WTC11 (cell line): ENCODE measurements at regions not wholly inside any gene's neighbourhood (a gene's known extent, or its start where the extent isn't known, plus 50 kb on each side); places are given as distances from the start of the nearest gene placed in this dataset.

Source experiments
- ATAC-seq: fragments of 200-7000 bp; cut with Tn5 transposase; 2 replicates; pipeline ENCODE4 v1.10.0; 2021; ENCODE audit warnings: mild to moderate bottlenecking, moderate library complexity
- CTCF ChIA-PET: fragments of 300-600 bp; sonication (Branson Sonifier 250); formaldehyde crosslinking; loops from one replicate; lab custom pipeline; 2021; ENCODE audit warnings: antibody characterized with exemption; lab: Charles Lee
- POLR2A ChIA-PET: fragments of 350-600 bp; sonication (Branson Sonifier 250); formaldehyde crosslinking; loops from one replicate; lab custom pipeline; 2021; ENCODE audit warnings: antibody characterized with exemption; lab: Charles Lee
- DNase-seq: peaks from one replicate; pipeline ENCODE4 v3.0.0; 2021; ENCODE audit warnings: low spot score
- H3K27ac Mint-ChIP-seq: 2 replicates; pipeline ENCODE4 v1.8.0; 2021; ENCODE audit warnings: mixed read lengths
- H3K27me3 Mint-ChIP-seq: 2 replicates; pipeline ENCODE4 v1.8.0; 2021; ENCODE audit warnings: low read depth, mild to moderate bottlenecking, moderate library complexity, mixed read lengths
- H3K36me3 Mint-ChIP-seq: 2 replicates; pipeline ENCODE4 v1.8.0; 2021; ENCODE audit warnings: mixed read lengths
- H3K4me1 Mint-ChIP-seq: 2 replicates; pipeline ENCODE4 v1.8.0; 2022; ENCODE audit warnings: mixed read lengths
- H3K4me3 Mint-ChIP-seq: 2 replicates; pipeline ENCODE4 v1.8.0; 2021; ENCODE audit warnings: mild to moderate bottlenecking, moderate library complexity, mixed read lengths
- H3K9me3 Mint-ChIP-seq: 2 replicates; pipeline ENCODE4 v1.8.0; 2021; ENCODE audit warnings: mixed read lengths
- AFF4 ChIP-seq: sonication (generic); formaldehyde crosslinking; IDR thresholded peaks from 2 replicates; pipeline ENCODE4 v1.8.1; 2023; ENCODE audit warnings: mild to moderate bottlenecking, missing genetic modification reagents, borderline replicate concordance
- ATF1 ChIP-seq: sonication (generic); formaldehyde crosslinking; IDR thresholded peaks from 2 replicates; pipeline ENCODE4 v1.8.1; 2023; ENCODE audit warnings: mild to moderate bottlenecking, moderate library complexity, missing genetic modification reagents
- FOXP1 ChIP-seq: sonication (generic); formaldehyde crosslinking; IDR thresholded peaks from 2 replicates; pipeline ENCODE4 v1.8.0; 2022; ENCODE audit warnings: missing genetic modification reagents, mild to moderate bottlenecking, moderate library complexity, borderline replicate concordance
- IRF1 ChIP-seq: sonication (generic); formaldehyde crosslinking; IDR thresholded peaks from 2 replicates; pipeline ENCODE4 v1.8.0; 2023; ENCODE audit warnings: missing genetic modification reagents
- MXD4 ChIP-seq: fragments of 250-450 bp; sonication (Bioruptor Pico); IDR thresholded peaks from 2 replicates; pipeline ENCODE4 v1.8.0; 2021; ENCODE audit warnings: mild to moderate bottlenecking, moderate library complexity, borderline replicate concordance
- MYBL2 ChIP-seq: sonication (generic); formaldehyde crosslinking; IDR thresholded peaks from 2 replicates; pipeline ENCODE4 v1.8.1; 2023; ENCODE audit warnings: mild to moderate bottlenecking, moderate library complexity, missing genetic modification reagents
- NR3C1 ChIP-seq: sonication (generic); formaldehyde crosslinking; conservative IDR thresholded peaks from 2 replicates; pipeline ENCODE4 v1.8.1; 2023; ENCODE audit warnings: low read depth, mild to moderate bottlenecking, missing genetic modification reagents
- PRRX2 ChIP-seq: fragments of 250-450 bp; sonication (Bioruptor Pico); IDR thresholded peaks from 2 replicates; pipeline ENCODE4 v1.8.0; 2021; ENCODE audit warnings: mild to moderate bottlenecking
- RELA ChIP-seq: sonication (generic); formaldehyde crosslinking; IDR thresholded peaks from 2 replicates; pipeline ENCODE4 v1.8.1; 2022; ENCODE audit warnings: missing genetic modification reagents, mild to moderate bottlenecking, borderline replicate concordance
- SOX15 ChIP-seq: fragments of 250-450 bp; sonication (Bioruptor Pico); IDR thresholded peaks from 2 replicates; pipeline ENCODE4 v1.9.0; 2021; ENCODE audit warnings: mild to moderate bottlenecking
- TEAD4 ChIP-seq: sonication (generic); formaldehyde crosslinking; IDR thresholded peaks from 2 replicates; pipeline ENCODE4 v1.8.0; 2022; ENCODE audit warnings: mild to moderate bottlenecking, missing genetic modification reagents
- TP53 ChIP-seq: sonication (generic); formaldehyde crosslinking; IDR thresholded peaks from 2 replicates; pipeline ENCODE4 v1.8.1; 2023; ENCODE audit warnings: mild to moderate bottlenecking, missing genetic modification reagents
- ZNF396 ChIP-seq: fragments of 250-450 bp; sonication (Bioruptor Pico); IDR thresholded peaks from 2 replicates; pipeline ENCODE4 v1.8.0; 2021; ENCODE audit warnings: mild to moderate bottlenecking, moderate library complexity, borderline replicate concordance
- ZNF416 ChIP-seq: fragments of 250-450 bp; sonication (Bioruptor Pico); IDR thresholded peaks from 2 replicates; pipeline ENCODE4 v1.9.0; 2021; ENCODE audit warnings: mild to moderate bottlenecking, inconsistent platforms
- ZNF425 ChIP-seq: fragments of 250-450 bp; sonication (Bioruptor Pico); conservative IDR thresholded peaks from 2 replicates; pipeline ENCODE4 v1.9.0; 2021; ENCODE audit warnings: mild to moderate bottlenecking
- ZNF532 ChIP-seq: fragments of 250-450 bp; sonication (Bioruptor Pico); IDR thresholded peaks from 2 replicates; pipeline ENCODE4 v1.9.0; 2021; ENCODE audit warnings: mild to moderate bottlenecking, borderline replicate concordance
- ZNF671 ChIP-seq: fragments of 250-450 bp; sonication (Bioruptor Pico); IDR thresholded peaks from 2 replicates; pipeline ENCODE4 v1.8.0; 2021; ENCODE audit warnings: mild to moderate bottlenecking
- TF ChIP-seq, protein P1 (sequence below): sonication (generic); formaldehyde crosslinking; IDR thresholded peaks from 2 replicates; pipeline ENCODE4 v1.8.0; 2022; ENCODE audit warnings: missing genetic modification reagents

DNA sequence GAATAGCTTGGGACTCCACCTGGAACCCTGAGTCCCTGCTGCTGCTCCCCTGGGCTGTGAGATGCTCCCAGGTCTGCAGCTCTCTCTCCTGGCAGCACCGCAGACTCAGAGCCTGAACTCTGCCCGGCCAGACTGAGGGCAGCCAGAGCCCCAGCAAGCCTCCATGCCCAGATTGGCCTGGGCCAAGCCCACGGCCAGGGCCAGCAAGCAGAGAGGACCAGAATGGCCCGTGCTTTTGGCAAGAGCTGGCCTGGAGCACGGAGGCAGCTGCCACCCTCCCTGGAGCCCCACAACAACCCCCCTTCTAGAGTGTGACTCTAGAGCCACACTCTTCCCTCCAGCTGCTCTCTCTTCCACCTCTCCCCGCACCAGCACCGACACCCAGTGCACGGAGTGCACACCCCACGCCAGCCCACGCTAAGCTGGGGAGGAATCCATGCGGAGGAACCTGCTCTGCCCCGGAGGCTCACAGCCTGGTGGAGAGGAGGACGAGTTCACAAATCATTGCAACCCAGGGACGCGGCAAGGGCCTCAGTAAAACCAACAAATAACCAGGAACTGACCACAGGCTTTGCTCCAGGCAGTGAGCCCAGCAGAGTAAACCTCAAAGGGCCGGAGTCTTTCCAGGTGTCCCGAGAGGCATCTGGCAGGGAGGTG lies 110.3 kb downstream of the HMX1 start (continued):
- TF ChIP-seq, protein P1, sequence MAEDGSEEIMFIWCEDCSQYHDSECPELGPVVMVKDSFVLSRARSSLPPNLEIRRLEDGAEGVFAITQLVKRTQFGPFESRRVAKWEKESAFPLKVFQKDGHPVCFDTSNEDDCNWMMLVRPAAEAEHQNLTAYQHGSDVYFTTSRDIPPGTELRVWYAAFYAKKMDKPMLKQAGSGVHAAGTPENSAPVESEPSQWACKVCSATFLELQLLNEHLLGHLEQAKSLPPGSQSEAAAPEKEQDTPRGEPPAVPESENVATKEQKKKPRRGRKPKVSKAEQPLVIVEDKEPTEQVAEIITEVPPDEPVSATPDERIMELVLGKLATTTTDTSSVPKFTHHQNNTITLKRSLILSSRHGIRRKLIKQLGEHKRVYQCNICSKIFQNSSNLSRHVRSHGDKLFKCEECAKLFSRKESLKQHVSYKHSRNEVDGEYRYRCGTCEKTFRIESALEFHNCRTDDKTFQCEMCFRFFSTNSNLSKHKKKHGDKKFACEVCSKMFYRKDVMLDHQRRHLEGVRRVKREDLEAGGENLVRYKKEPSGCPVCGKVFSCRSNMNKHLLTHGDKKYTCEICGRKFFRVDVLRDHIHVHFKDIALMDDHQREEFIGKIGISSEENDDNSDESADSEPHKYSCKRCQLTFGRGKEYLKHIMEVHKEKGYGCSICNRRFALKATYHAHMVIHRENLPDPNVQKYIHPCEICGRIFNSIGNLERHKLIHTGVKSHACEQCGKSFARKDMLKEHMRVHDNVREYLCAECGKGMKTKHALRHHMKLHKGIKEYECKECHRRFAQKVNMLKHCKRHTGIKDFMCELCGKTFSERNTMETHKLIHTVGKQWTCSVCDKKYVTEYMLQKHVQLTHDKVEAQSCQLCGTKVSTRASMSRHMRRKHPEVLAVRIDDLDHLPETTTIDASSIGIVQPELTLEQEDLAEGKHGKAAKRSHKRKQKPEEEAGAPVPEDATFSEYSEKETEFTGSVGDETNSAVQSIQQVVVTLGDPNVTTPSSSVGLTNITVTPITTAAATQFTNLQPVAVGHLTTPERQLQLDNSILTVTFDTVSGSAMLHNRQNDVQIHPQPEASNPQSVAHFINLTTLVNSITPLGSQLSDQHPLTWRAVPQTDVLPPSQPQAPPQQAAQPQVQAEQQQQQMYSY (CRISPR knock-in tag), result no peak
- no peak for TF ChIP-seq ZNF425
- no peak for TF ChIP-seq TP53 (CRISPR knock-in tag)
- no peak for TF ChIP-seq FOXP1 (CRISPR knock-in tag)
- TF ChIP-seq RELA, result no peak
- no peak for TF ChIP-seq NR3C1 (CRISPR knock-in tag)
- no peak for TF ChIP-seq ZNF416 (CRISPR knock-in tag)

- DNase-seq (peak; percentile 4), ATAC-seq (no peak)
- H3K36me3 Mint-ChIP-seq, result no peaks in the 10 kb centered on the region
- no peaks in the 10 kb centered on the region for H3K9me3 Mint-ChIP-seq
- no peaks in the 10 kb centered on the region for H3K27me3 Mint-ChIP-seq
- ChIA-PET POLR2A (no interaction called here), CTCF (interaction anchor here (1.0 to 2.1 kb wide), 2 partner anchors 16 to 72 kb away, joined by 4 to 8 read pairs; no protein-coding TSS in a partner anchor)
- no peak for TF ChIP-seq ATF1
- no peaks in the 10 kb centered on the region for H3K4me1 Mint-ChIP-seq
- H3K4me3 Mint-ChIP-seq, result no peak overlapping the region
- H3K27ac Mint-ChIP-seq, result no peak overlapping the region
Observed at GRCh38 chr4:8760561-8760960, 111.1 kb downstream of the HMX1 start.

DNA sequence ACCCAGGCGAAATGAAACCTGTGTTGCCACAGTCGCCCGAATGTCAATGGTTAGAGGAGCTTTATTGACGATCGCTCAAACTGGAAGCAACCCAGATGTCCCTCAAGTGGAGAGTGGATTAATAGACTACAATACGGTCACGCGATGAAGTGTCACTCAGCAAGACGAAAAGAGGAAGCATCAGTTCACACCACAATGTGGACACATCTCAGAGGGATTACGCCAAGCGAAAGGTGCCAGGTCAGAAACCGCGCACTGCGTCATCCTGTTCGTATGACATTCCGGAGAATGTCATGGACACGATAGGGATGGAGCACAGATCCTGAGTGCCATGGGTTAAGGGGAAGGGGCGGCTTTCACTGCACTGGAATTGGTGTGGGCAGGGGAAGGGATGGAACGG lies 111.7 kb downstream of the HMX1 start:
- H3K36me3 Mint-ChIP-seq, result no peaks in the 10 kb centered on the region
- no peak overlapping the region for H3K27ac Mint-ChIP-seq
- peak; percentile 3 for DNase-seq
- no peak for ATAC-seq
- POLR2A ChIA-PET, result no interaction called here
- no peak overlapping the region for H3K4me3 Mint-ChIP-seq
- peaks cover 4% of the 10 kb centered on the region; the same call in 1 of the 2 replicates for H3K9me3 Mint-ChIP-seq
- CTCF ChIA-PET, result no interaction called here
- no peaks in the 10 kb centered on the region for H3K4me1 Mint-ChIP-seq
- H3K27me3 Mint-ChIP-seq, result no peaks in the 10 kb centered on the region
- TF ChIP-seq ZNF532 (no peak), ZNF396 (no peak), ZNF416 (CRISPR knock-in tag) (no peak), TEAD4 (no peak), ZNF671 (CRISPR knock-in tag) (no peak), SOX15 (no peak), MXD4 (CRISPR knock-in tag) (no peak), AFF4 (CRISPR knock-in tag) (no peak), IRF1 (CRISPR knock-in tag) (no peak), PRRX2 (no peak), MYBL2 (no peak)
